AG04449 (cell line): ENCODE measurements at regions not wholly inside any gene's neighbourhood (a gene's known extent, or its start where the extent isn't known, plus 50 kb on each side); places are given as distances from the start of the nearest gene placed in this dataset.

ENCODE experiments used
- CTCF ChIA-PET: fragments of 350-600 bp; formaldehyde crosslinking; extraction: SDS; loops from one replicate; lab custom pipeline; 2021; ENCODE audit warnings: antibody characterized with exemption; lab: Yijun Ruan, JAX
- POLR2A ChIA-PET: fragments of 400-600, 350-600 bp; formaldehyde crosslinking; extraction: SDS; loops from one replicate; lab custom pipeline; 2020; ENCODE audit warnings: antibody characterized with exemption, inconsistent platforms; lab: Yijun Ruan, JAX
- DNase-seq: peaks from one replicate; pipeline ENCODE4 v3.0.0-alpha.2; 2010; ENCODE audit warnings: low read depth, low spot score
- H3K4me3 ChIP-seq: 2 replicates; pipeline ENCODE4 v1.5.1; 2011; ENCODE audit warnings: low read depth, mild to moderate bottlenecking, control low read depth, low read length
- TF ChIP-seq, protein P1 (sequence below): IDR thresholded peaks from one replicate; pipeline ENCODE4 v1.5.1; 2011; ENCODE audit warnings: mild to moderate bottlenecking, moderate library complexity, low read length, control low read depth, inconsistent platforms; ENCODE audit not compliant: insufficient read depth; ENCODE audit errors: missing control alignments

DNA sequence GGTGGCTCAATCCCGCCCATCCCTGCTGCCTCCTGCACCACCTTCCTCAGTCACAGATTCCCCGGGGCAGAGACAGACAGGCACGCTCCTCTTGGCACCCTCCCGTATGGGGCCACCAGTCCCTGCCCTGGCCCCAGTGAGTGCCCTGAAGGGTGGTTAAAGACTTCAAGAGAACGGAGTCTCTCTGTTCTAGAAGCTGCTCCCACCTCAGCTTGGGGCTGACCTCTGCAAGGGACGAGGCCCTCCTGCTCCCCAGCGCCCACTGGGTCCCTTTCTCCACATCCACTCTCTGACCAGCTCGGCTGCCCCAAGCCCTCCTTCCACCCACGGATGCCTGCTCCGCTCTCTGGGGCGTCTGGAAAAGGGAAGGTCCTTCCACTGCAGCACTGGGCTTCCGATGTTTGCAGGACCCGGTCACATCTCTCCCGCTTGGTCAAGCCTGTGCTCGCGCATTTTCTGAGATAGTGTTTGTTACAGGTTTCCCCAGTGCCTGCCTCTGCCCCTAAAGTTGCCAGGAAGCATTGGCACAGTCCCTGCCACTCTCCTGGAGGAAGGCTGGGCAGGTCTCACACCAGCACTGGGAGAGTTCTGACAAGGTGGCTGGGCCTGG is 1487.9 kb downstream of the TBC1D22A start:
- ChIA-PET CTCF (no interaction called here), POLR2A (no interaction called here)
- TF ChIP-seq, protein P1, sequence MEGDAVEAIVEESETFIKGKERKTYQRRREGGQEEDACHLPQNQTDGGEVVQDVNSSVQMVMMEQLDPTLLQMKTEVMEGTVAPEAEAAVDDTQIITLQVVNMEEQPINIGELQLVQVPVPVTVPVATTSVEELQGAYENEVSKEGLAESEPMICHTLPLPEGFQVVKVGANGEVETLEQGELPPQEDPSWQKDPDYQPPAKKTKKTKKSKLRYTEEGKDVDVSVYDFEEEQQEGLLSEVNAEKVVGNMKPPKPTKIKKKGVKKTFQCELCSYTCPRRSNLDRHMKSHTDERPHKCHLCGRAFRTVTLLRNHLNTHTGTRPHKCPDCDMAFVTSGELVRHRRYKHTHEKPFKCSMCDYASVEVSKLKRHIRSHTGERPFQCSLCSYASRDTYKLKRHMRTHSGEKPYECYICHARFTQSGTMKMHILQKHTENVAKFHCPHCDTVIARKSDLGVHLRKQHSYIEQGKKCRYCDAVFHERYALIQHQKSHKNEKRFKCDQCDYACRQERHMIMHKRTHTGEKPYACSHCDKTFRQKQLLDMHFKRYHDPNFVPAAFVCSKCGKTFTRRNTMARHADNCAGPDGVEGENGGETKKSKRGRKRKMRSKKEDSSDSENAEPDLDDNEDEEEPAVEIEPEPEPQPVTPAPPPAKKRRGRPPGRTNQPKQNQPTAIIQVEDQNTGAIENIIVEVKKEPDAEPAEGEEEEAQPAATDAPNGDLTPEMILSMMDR = no peak
- DNase-seq = no peak
- H3K4me3 ChIP-seq = no peak overlapping the region

DNA sequence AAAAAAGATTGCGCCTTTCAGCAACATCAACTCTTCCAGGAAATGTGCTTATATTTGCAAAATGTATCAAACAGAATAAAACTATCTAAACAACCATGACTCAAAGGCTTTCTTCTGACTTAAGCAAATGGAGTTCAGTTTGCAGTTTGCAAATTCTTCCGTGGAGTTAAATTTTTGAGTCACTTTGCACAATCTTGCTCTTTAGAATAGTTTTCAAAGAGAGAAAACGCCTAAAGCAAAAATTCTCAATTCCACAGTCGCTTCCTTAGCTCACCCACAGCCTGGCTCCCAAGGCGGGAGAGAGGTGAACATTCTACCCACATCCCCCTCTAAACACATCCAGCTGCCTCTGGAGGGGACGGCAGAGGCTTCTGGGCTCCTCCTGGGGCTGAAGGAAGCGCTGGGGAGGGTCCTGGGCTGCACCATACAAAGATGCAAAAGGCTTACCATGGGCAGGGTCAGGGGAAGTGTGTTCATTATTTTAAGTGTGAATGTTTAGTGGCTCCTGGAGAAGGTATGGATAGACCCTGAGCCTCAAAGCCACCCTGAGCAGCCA is 1487.3 kb downstream of the TBC1D22A start:
- ChIA-PET CTCF (no interaction called here), POLR2A (no interaction called here)
- H3K4me3 ChIP-seq = no peak overlapping the region
- TF ChIP-seq, protein P1 = no peak
- DNase-seq = no peak

DNA sequence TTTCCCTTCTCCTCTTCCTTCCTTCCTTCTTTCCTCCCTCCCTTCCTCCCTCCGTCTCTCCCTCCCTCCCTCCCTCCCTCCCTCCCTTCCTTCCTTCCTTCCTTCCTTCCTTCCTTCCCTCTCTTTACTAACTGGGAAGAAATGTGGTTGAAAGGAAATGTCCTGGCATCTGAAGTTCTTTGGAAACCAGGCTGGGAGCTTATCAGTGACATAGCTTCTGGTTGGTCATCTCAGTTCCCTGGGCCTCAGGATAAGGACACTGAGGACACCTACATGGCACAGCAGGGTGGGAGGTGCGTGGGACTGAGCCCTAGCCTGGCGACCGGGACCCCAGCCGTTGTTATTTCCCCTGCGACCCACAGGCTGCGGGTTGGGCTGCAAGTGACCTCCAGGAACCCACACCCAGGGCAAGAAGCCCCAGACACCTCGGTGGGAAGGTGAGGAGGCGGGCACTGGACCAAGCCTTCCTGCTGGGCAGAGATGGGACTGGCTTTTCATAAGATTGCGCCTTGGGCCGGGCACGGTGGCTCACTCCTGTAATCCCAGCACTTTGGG is 1486.5 kb downstream of the TBC1D22A start:
- TF ChIP-seq, protein P1 = no peak
- no peak for DNase-seq
- no peak overlapping the region for H3K4me3 ChIP-seq
- POLR2A ChIA-PET = no interaction called here
- CTCF ChIA-PET = no interaction called here

DNA sequence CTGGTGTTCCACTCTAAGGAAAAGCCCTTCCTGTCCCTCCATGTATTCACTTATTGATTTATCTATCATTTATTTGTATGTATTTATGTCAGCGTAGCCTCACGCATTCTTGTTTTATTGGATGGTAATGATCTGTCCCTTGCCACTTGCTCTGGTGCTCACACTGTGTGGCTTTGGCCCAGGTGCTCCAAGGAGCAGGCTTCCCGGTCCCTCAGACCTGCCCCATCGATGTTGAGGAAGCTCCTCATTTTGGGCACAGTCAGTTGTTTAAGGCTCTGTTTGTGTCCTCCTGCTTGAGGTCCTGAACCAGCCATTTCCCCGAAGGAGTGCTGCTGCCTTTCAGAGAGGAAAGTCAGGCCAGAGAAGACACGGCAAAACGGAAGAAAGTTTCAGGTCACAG is 1485.4 kb downstream of the TBC1D22A start:
- no peak for DNase-seq
- TF ChIP-seq, protein P1 = no peak
- H3K4me3 ChIP-seq = no peak overlapping the region
- ChIA-PET POLR2A (no interaction called here), CTCF (no interaction called here)

DNA sequence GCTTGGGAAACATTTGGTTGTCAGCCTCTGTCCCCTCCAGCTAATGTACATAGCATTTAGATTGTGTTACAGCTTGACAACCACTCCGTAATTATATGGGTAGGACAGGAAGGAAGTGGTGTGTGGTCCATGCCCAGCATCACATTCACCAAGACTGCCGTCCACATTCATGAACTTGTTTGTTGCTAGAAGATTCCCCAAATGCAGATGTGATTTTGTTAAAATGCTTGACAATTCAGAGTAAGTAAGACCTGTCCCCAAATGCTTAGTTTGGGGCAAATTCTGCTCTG is 1482.7 kb downstream of the TBC1D22A start:
- DNase-seq = no peak
- no peak overlapping the region for H3K4me3 ChIP-seq
- ChIA-PET POLR2A (no interaction called here), CTCF (no interaction called here)
- TF ChIP-seq, protein P1 = no peak

DNA sequence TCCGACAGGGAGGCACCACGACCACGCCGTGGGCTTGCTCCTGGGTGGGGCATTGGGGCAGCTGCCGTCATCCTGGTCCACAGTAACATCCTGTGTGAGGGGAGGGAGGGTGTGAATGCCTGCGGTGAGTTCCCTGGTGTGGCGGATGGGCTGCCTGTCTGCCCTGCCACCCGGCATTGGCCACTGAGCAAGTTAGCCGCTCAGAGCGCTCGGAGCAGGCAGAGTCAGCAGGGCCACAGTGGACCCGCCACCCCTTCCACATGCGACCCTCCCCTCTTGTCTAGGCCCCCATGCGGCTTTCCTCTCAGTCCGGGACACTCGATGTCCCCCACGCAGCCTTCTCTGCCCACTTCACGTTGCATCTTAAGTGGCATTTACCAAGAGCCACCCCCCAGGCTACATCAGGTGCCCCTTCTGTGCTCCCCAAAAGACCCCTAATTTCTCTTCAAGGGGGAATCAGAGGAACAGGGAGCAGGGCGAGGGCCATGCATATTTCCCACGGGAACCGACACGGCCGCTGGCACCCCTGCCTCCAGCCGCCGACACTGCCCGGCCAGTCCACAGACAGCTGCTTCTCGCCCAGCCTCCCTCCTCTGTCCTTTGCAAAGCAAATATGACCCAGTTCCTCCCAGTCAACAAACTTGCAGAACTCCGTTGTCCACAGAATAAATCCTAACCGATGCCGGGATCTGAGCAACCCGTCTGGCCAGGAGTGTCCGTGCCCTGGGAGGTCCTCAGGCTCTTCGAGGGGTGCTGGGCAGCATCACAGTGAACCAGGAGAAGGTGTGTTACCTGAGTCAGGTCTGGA is 1482.1 kb downstream of the TBC1D22A start:
- POLR2A ChIA-PET = no interaction called here
- TF ChIP-seq, protein P1 = no peak
- CTCF ChIA-PET = no interaction called here
- H3K4me3 ChIP-seq = no peak overlapping the region
- DNase-seq = no peak
